Hepatocyte (in vitro differentiated cells): ENCODE measurements at regions not wholly inside any gene's neighbourhood (a gene's known extent, or its start where the extent isn't known, plus 50 kb on each side); places are given as distances from the start of the nearest gene placed in this dataset.

ENCODE experiments used
- CTCF ChIP-seq: fragments of 200-600 bp; sonication (generic); IDR thresholded peaks from 2 replicates; pipeline ENCODE4 v1.5.1; 2016; ENCODE audit warnings: antibody characterized with exemption, mild to moderate bottlenecking; ENCODE audit not compliant: poor library complexity
- EZH2 ChIP-seq: fragments of 200-600 bp; sonication (generic); IDR thresholded peaks from 2 replicates; pipeline ENCODE4 v1.6.1; 2016; ENCODE audit warnings: antibody characterized with exemption, mild to moderate bottlenecking, borderline replicate concordance

DNA sequence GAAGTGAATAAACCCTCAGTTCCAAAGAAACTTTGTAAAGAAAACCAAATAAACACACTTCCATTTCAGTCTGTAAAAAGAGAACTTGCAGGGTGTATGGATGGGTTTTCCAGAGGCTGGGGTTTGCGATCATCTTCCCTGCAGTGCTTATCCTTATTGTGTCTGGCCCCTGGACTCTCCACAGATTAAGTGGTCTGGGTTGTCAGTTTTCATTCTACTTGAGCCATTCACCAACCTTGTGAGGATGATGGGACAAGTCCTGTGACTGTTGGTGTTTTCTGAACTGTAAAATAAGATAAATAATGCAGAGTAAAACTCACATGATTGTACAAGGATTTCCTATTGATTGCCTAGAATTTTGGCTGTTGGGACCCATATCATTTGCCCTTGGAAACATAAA lies 166.1 kb upstream of the MOCS2 start:
- TF ChIP-seq CTCF (no peak), EZH2 (no peak)
